Hepatocyte (in vitro differentiated cells): ENCODE measurements at regions not wholly inside any gene's neighbourhood (a gene's known extent, or its start where the extent isn't known, plus 50 kb on each side); places are given as distances from the start of the nearest gene placed in this dataset.

Experiments used
- DNase-seq: peaks from one replicate; pipeline ENCODE4 v3.0.0-alpha.2; 2016; ENCODE audit warnings: low spot score
- H2AFZ ChIP-seq: fragments of 200-600 bp; sonication (generic); 2 replicates; pipeline ENCODE4 v1.6.0; 2016; ENCODE audit warnings: antibody characterized with exemption, mild to moderate bottlenecking
- H3K27ac ChIP-seq: fragments of 200-600 bp; sonication (generic); 2 replicates; pipeline ENCODE4 v1.5.1; 2016; ENCODE audit warnings: mild to moderate bottlenecking
- H3K27me3 ChIP-seq: fragments of 200-600 bp; sonication (generic); 2 replicates; pipeline ENCODE4 v1.6.1; 2016
- H3K36me3 ChIP-seq: fragments of 200-600 bp; sonication (generic); replicated peaks from 2 replicates; pipeline ENCODE4 v1.5.1; 2016; ENCODE audit warnings: low read depth; ENCODE audit not compliant: insufficient read depth
- H3K4me1 ChIP-seq: fragments of 200-600 bp; sonication (generic); 2 replicates; pipeline ENCODE4 v1.5.1; 2016; ENCODE audit warnings: mild to moderate bottlenecking, moderate library complexity; ENCODE audit not compliant: insufficient read depth
- H3K4me2 ChIP-seq: fragments of 200-600 bp; sonication (generic); 2 replicates; pipeline ENCODE4 v1.6.0; 2016
- H3K4me3 ChIP-seq: fragments of 200-600 bp; sonication (generic); 2 replicates; pipeline ENCODE4 v1.5.1; 2016; ENCODE audit warnings: mild to moderate bottlenecking
- H3K79me2 ChIP-seq: fragments of 200-600 bp; sonication (generic); 2 replicates; pipeline ENCODE4 v1.6.0; 2017; ENCODE audit warnings: mild to moderate bottlenecking
- H3K9me2 ChIP-seq: fragments of 200-600 bp; sonication (generic); replicated peaks from 2 replicates; pipeline ENCODE4 v1.6.0; 2017; ENCODE audit warnings: mild to moderate bottlenecking; ENCODE audit not compliant: insufficient read depth
- H3K9me3 ChIP-seq: fragments of 200-600 bp; sonication (generic); 2 replicates; pipeline ENCODE4 v1.5.1; 2016; ENCODE audit warnings: low read depth, mild to moderate bottlenecking
- H4K20me1 ChIP-seq: fragments of 200-600 bp; sonication (generic); 2 replicates; pipeline ENCODE4 v1.6.0; 2016; ENCODE audit warnings: mild to moderate bottlenecking; ENCODE audit not compliant: insufficient read depth, poor library complexity, severe bottlenecking
- CTCF ChIP-seq: fragments of 200-600 bp; sonication (generic); IDR thresholded peaks from 2 replicates; pipeline ENCODE4 v1.5.1; 2016; ENCODE audit warnings: antibody characterized with exemption, mild to moderate bottlenecking; ENCODE audit not compliant: poor library complexity
- EZH2 ChIP-seq: fragments of 200-600 bp; sonication (generic); IDR thresholded peaks from 2 replicates; pipeline ENCODE4 v1.6.1; 2016; ENCODE audit warnings: antibody characterized with exemption, mild to moderate bottlenecking, borderline replicate concordance
- EZH2phosphoT487 ChIP-seq: fragments of 200-600 bp; sonication (generic); IDR thresholded peaks from one replicate; pipeline ENCODE4 v1.6.1; 2018; ENCODE audit warnings: antibody characterized with exemption, mild to moderate bottlenecking, low read depth, moderate library complexity; ENCODE audit not compliant: unreplicated experiment, severe bottlenecking
- WGBS: methylation state at CpG from one replicate; pipeline ENCODE4 v1.1.6; 2016; ENCODE audit warnings: low lambda C conversion rate; ENCODE audit errors: missing lambda C conversion rate; 5-methylcytosine and 5-hydroxymethylcytosine counted together

- H3K9me3 ChIP-seq = no peaks in the 10 kb centered on the region
- no peaks in the 10 kb centered on the region for H3K36me3 ChIP-seq
- H3K4me2 ChIP-seq = no peak overlapping the region
- H2AFZ ChIP-seq = no peak overlapping the region
- H3K4me3 ChIP-seq = no peak overlapping the region
- no peaks in the 10 kb centered on the region for H3K9me2 ChIP-seq
- WGBS = 93% methylated on average over 12 of the region's 12 CpGs
- no peak for DNase-seq
- no peak overlapping the region for H3K27ac ChIP-seq
- no peaks in the 10 kb centered on the region for H3K79me2 ChIP-seq
- H3K4me1 ChIP-seq = no peaks in the 10 kb centered on the region
- TF ChIP-seq CTCF = no peak
- TF ChIP-seq EZH2 = no peak
- no peak for TF ChIP-seq EZH2phosphoT487
- no peaks in the 10 kb centered on the region for H4K20me1 ChIP-seq
- H3K27me3 ChIP-seq = no peaks in the 10 kb centered on the region
These were observed 468.4 kb downstream of the TCERG1L start for GRCh38 chr10:130843051-130843653.

GRCh38 chr10:130844310-130844709, 467.2 kb downstream of the TCERG1L start:
- H3K27me3 ChIP-seq = no peaks in the 10 kb centered on the region
- DNase-seq = no peak
- WGBS = 71% methylated on average over 7 of the region's 7 CpGs
- H3K9me3 ChIP-seq = no peaks in the 10 kb centered on the region
- H3K4me1 ChIP-seq = no peaks in the 10 kb centered on the region
- H3K9me2 ChIP-seq = no peaks in the 10 kb centered on the region
- no peaks in the 10 kb centered on the region for H3K36me3 ChIP-seq
- TF ChIP-seq EZH2phosphoT487 = no peak
- no peak for TF ChIP-seq EZH2
- no peak for TF ChIP-seq CTCF
- no peaks in the 10 kb centered on the region for H3K79me2 ChIP-seq
- no peak overlapping the region for H3K4me3 ChIP-seq
- H3K4me2 ChIP-seq = no peak overlapping the region
- no peaks in the 10 kb centered on the region for H4K20me1 ChIP-seq
- no peak overlapping the region for H2AFZ ChIP-seq
- H3K27ac ChIP-seq = no peak overlapping the region

DNA sequence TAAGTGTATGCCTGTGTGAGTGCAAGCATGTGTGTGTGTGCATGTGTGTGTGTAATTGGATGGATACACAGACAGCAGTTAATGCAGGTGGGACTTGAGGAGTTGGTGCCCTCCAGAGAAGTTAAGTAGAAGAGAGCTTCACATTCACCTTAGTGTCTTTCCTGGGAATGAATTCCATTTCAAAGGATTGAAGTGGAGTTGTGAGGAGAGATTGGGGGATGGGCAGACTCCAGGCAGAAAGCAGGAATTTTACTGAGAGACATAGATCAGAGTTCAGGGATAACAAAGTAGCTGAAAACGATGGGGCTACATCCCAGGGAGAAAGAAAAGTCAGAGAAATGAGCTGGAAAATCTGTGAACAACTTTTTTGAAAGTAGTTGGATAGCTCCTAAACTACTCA, 464.4 kb downstream of the TCERG1L start:
- DNase-seq = no peak
- H3K9me3 ChIP-seq = no peaks in the 10 kb centered on the region
- no peak overlapping the region for H3K4me2 ChIP-seq
- H3K36me3 ChIP-seq = no peaks in the 10 kb centered on the region
- no peaks in the 10 kb centered on the region for H3K9me2 ChIP-seq
- TF ChIP-seq CTCF = no peak
- no peak for TF ChIP-seq EZH2
- no peak for TF ChIP-seq EZH2phosphoT487
- H4K20me1 ChIP-seq = no peaks in the 10 kb centered on the region
- H3K79me2 ChIP-seq = no peaks in the 10 kb centered on the region
- no peak overlapping the region for H2AFZ ChIP-seq
- no peak overlapping the region for H3K27ac ChIP-seq
- no peak overlapping the region for H3K4me3 ChIP-seq
- no peaks in the 10 kb centered on the region for H3K4me1 ChIP-seq
- 35% methylated on average over 1 of the region's 1 CpG for WGBS
- H3K27me3 ChIP-seq = no peaks in the 10 kb centered on the region

- no peaks in the 10 kb centered on the region for H4K20me1 ChIP-seq
- WGBS = 90% methylated on average over 3 of the region's 3 CpGs
- H3K9me3 ChIP-seq = no peaks in the 10 kb centered on the region
- H3K4me1 ChIP-seq = no peaks in the 10 kb centered on the region
- no peaks in the 10 kb centered on the region for H3K27me3 ChIP-seq
- DNase-seq = no peak
- H3K27ac ChIP-seq = no peak overlapping the region
- no peak overlapping the region for H3K4me2 ChIP-seq
- no peak overlapping the region for H2AFZ ChIP-seq
- H3K9me2 ChIP-seq = no peaks in the 10 kb centered on the region
- H3K4me3 ChIP-seq = no peak overlapping the region
- H3K79me2 ChIP-seq = no peaks in the 10 kb centered on the region
- no peaks in the 10 kb centered on the region for H3K36me3 ChIP-seq
- TF ChIP-seq CTCF (no peak), EZH2phosphoT487 (no peak), EZH2 (no peak)
These were observed 462.7 kb downstream of the TCERG1L start for GRCh38 chr10:130848855-130849254.
